ENCODE measurements at regions not wholly inside any gene's neighbourhood (a gene's known extent, or its start where the extent isn't known, plus 50 kb on each side); places are given as distances from the start of the nearest gene placed in this dataset.
"Not testable (repeated sequence)": the region's sequence is repeated elsewhere in the genome, so short reads cannot be mapped to it uniquely, and the experiment has no call there.

- no peak for DNase-seq
Observed at GRCh38 chr9:7456793-7457530, 342.6 kb downstream of the DMAC1 start.

GRCh38 chr9:7456377-7456776 is 343.2 kb downstream of the DMAC1 start:
- DNase-seq = no peak

GRCh38 chr9:7454624-7455023 is 345.0 kb downstream of the DMAC1 start:
- no peak for DNase-seq

- DNase-seq = no peak
Observed at GRCh38 chr9:7452378-7452777, 347.2 kb downstream of the DMAC1 start.

GRCh38 chr9:7451062-7451461 is 348.5 kb downstream of the DMAC1 start:
- no peak for DNase-seq

GRCh38 chr9:7443541-7443940 is 356.0 kb downstream of the DMAC1 start:
- DNase-seq = no peak

GRCh38 chr9:7439355-7439995 is 360.1 kb downstream of the DMAC1 start:
- DNase-seq = no peak

GRCh38 chr9:7436754-7437153 is 362.8 kb downstream of the DMAC1 start:
- no peak for DNase-seq

GRCh38 chr9:7433508-7434292 is 365.9 kb downstream of the DMAC1 start:
- DNase-seq = no peak

GRCh38 chr9:7432989-7433388 is 366.6 kb downstream of the DMAC1 start:
- DNase-seq = no peak

GRCh38 chr9:7417397-7417796 is 382.2 kb downstream of the DMAC1 start:
- DNase-seq = not testable (repeated sequence)

- no peak for DNase-seq
Observed at GRCh38 chr9:7415836-7416235, 383.7 kb downstream of the DMAC1 start.

- DNase-seq = no peak
Observed at GRCh38 chr9:7408845-7409244, 390.7 kb downstream of the DMAC1 start.

GRCh38 chr9:7407246-7407645 is 392.3 kb downstream of the DMAC1 start:
- DNase-seq = no peak

- DNase-seq = no peak
Observed at GRCh38 chr9:7405924-7406604, 393.5 kb downstream of the DMAC1 start.

GRCh38 chr9:7403839-7404487 is 395.6 kb downstream of the DMAC1 start:
- DNase-seq = no peak

GRCh38 chr9:7403028-7403389 is 396.6 kb downstream of the DMAC1 start:
- no peak for DNase-seq

GRCh38 chr9:7402334-7403027 is 397.1 kb downstream of the DMAC1 start:
- no peak for DNase-seq

GRCh38 chr9:7401116-7401515 is 398.5 kb downstream of the DMAC1 start:
- DNase-seq = no peak

- DNase-seq = no peak
Observed at GRCh38 chr9:7394002-7394774, 405.4 kb downstream of the DMAC1 start.

- no peak for DNase-seq
Observed at GRCh38 chr9:7392148-7392547, 407.4 kb downstream of the DMAC1 start.
